ENCODE measurements at regions not wholly inside any gene's neighbourhood (a gene's known extent, or its start where the extent isn't known, plus 50 kb on each side); places are given as distances from the start of the nearest gene placed in this dataset.
"Not testable (repeated sequence)": the region's sequence is repeated elsewhere in the genome, so short reads cannot be mapped to it uniquely, and the experiment has no call there.

DNA sequence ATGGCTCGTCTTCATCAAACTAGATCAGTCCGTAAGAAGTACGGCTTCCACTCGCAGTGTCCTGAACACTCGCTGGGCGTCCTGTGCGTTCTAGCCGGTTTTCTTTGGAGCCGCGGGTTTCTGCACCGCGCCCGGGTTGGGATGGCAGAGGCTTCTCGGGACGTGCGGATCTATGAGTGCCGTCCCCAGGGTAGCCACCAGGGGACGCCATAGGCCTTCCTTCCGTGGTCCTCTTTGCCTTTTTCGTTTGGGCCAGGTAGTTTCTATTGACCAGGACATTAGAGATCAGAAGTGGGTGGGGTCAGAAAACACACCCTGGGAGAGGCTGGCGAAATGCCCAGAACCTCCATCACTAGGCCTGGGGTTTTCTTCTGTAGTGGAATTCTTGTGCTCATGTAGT, 273.8 kb downstream of the FAM72C start:
- DNase-seq (ENCODE audit: low spot score), result no peak

- no peak for DNase-seq (ENCODE audit: low spot score)
These were observed 277.7 kb downstream of the FAM72C start for GRCh38 chr1:143694085-143694484.

GRCh38 chr1:143691971-143692529, 279.7 kb downstream of the FAM72C start:
- no peak for DNase-seq (ENCODE audit: low spot score)

GRCh38 chr1:143691400-143691891, 280.3 kb downstream of the FAM72C start:
- DNase-seq (ENCODE audit: low spot score), result no peak

- no peak for DNase-seq (ENCODE audit: low spot score)
These were observed 282.0 kb downstream of the FAM72C start for GRCh38 chr1:143689781-143690180.

DNA sequence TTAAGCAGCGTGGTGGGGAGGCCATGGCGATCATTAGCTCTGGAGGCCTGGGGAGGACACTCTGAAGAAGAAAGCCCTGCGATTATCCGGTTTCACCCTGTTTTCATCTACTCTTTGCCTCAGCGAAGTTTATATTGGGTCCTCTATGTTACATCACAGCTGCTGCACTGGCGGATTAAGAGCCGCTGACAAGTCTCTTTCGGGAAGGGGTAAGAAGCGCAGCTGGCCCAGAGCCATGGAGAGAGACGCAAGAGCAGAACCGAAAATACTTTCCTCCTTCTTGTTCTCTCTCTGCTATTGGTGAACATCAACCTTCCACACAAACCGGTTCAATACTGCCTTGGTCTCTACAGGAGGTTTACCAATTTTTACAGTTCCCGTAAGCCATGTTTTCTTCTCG, 291.5 kb downstream of the FAM72C start:
- no peak for DNase-seq (ENCODE audit: low spot score)

- DNase-seq (ENCODE audit: low spot score), result no peak
These were observed 298.8 kb downstream of the FAM72C start for GRCh38 chr1:143672983-143673382.

GRCh38 chr1:143667730-143668129, 304.1 kb downstream of the FAM72C start:
- no peak for DNase-seq (ENCODE audit: low spot score)

GRCh38 chr1:143666851-143667250, 304.9 kb downstream of the FAM72C start:
- DNase-seq (ENCODE audit: low spot score), result no peak

- no peak for DNase-seq (ENCODE audit: low spot score)
These were observed 306.2 kb downstream of the FAM72C start for GRCh38 chr1:143665606-143666005.

DNA sequence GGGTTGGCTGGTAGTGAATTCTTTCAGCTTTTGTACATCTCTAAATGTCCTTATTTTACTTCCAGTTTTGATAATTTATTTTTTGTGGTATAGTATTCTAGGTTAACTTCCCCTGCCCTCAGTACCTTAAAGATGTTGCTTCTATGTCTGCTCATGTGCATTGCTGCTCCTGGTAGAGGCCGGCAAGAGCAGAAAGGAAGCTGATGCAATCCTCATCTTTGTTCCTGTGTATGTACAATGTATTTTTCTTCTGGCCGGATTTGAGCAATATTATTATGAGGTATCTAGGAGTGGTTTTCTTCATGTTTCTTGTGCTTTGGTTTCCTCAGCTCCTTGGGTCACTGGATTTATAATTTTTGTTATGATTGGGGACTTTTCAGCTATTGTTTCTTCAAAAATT, 308.7 kb downstream of the FAM72C start:
- not testable (repeated sequence) for DNase-seq (ENCODE audit: low spot score)

- DNase-seq (ENCODE audit: low spot score), result no peak
These were observed 310.2 kb downstream of the FAM72C start for GRCh38 chr1:143661418-143662101.

DNA sequence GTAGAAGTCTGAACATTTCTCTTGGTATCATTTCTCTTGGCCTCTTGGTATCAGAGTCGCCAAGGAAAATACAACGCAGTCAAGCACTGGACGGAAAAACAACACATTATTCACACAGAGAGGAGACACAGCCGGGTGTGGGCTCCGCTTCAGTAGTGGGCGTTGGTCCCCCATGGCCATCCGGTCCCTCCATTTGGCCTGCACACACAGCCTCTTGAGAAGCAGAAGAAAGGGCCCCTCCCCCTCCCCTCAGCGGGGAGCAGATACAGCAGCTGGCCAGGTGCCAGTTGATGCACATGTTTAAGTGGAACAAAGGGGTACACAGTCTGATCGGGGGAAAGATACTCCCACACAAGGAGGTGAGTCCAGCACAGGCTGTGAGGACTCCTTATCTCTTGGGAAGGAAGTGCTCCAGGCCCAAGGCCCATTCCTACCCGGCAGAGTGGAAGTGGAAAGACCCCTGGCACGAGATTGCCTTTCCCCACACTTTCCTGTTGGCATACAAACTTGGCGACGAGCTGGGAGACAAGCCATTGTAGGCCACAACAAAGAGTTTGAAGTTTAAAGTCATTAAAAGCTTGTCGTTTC, 311.3 kb downstream of the FAM72C start:
- no peak for DNase-seq (ENCODE audit: low spot score)

GRCh38 chr1:143653429-143653802, 318.4 kb downstream of the FAM72C start:
- no peak for DNase-seq (ENCODE audit: low spot score)

DNA sequence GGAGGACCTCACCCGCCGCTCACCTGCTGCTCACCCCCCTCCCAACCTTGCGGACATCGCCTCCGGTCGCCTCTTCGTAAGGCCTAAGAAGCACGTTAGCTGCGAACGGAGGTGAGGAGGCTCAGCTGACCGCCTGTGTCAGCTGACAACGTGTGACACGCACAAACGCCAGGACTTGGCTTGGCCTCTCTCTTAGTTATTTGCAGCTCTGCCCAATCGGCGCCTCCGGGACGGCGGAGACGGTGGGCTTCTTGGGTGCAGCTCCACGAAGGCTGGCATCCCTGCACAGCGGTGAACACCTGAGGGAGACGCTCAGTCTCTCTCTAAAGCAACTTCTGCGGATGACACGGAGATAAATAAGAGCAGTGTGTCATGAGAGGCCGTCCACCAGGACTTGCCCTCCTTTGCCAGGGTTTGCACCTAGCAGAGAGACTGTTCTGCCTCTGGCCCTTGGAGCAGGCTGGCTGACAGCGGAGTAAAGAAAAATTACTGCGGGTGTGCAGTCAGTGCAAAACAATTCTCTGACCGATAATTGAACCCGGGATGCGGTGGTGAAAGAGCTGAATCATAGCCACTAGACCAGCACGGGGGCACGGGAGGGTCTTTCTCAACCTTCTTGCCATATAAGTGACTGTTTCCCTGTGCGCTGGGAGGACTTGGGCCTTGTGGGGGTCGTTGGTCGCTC, 318.9 kb downstream of the FAM72C start:
- no peak for DNase-seq (ENCODE audit: low spot score)

GRCh38 chr1:143652187-143652586, 319.6 kb downstream of the FAM72C start:
- DNase-seq (ENCODE audit: low spot score), result no peak

- DNase-seq (ENCODE audit: low spot score), result no peak
These were observed 320.3 kb downstream of the FAM72C start for GRCh38 chr1:143651350-143651992.

GRCh38 chr1:143644035-143644434, 327.8 kb downstream of the FAM72C start:
- not testable (repeated sequence) for DNase-seq (ENCODE audit: low spot score)

GRCh38 chr1:143643148-143643885, 328.5 kb downstream of the FAM72C start:
- DNase-seq (ENCODE audit: low spot score), result no peak

DNA sequence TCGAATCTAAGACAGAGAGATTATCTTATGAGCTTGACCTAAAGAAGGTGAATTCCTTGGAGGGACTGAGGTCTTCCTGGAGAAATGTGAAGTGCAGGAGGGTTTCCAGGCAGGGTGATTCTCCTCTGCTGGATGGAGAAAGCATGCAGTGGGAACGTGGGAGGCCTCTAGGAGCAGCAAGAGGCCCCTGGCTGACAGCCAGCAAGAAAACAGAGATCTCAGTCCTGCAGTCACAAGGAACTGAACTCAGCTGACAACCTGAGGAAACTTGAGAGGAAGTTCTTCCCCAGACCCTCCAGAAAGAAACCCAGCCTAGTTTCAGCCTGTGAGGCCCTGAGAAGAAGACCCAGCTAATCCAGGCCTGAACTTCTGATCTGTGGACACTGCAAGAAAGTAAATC, 345.9 kb downstream of the FAM72C start:
- DNase-seq (ENCODE audit: low spot score), result no peak

- no peak for DNase-seq (ENCODE audit: low spot score)
These were observed 351.9 kb downstream of the FAM72C start for GRCh38 chr1:143619851-143620250.

GRCh38 chr1:143611159-143611558, 360.6 kb downstream of the FAM72C start:
- no peak for DNase-seq (ENCODE audit: low spot score)
